Left lung (tissue), 4 donors: ENCODE measurements at regions not wholly inside any gene's neighbourhood (a gene's known extent, or its start where the extent isn't known, plus 50 kb on each side); places are given as distances from the start of the nearest gene placed in this dataset.

Source experiments
- ATAC-seq: fragments of 200-7000 bp; cut with Tn5 transposase; one replicate; pipeline ENCODE4 v1.9.1; 2020; ENCODE audit warnings: moderate library complexity
- DNase-seq, 4 donors: peaks; one replicate each; pipeline ENCODE4 v3.0.0-alpha.2; 2013 to 2020
- H3K27ac ChIP-seq, 2 donors: fragments of 200-600 bp; sonication (generic) in 1 of 2; one replicate each; pipeline versions ENCODE4 v1.5.0 to v1.8.0; 2020 to 2021
- H3K27me3 ChIP-seq, 2 donors: fragments of 200-600 bp; sonication (generic) in 1 of 2; one replicate each; pipeline versions ENCODE4 v1.5.0 to v1.8.0; 2020 to 2021
- H3K36me3 ChIP-seq, 2 donors: fragments of 200-600 bp; sonication (generic) in 1 of 2; one replicate each; pipeline versions ENCODE4 v1.5.0 to v1.8.0; 2020 to 2021
- H3K4me1 ChIP-seq, 2 donors: fragments of 200-600 bp; one replicate each; pipeline ENCODE4 v1.8.0; 2021
- H3K4me3 ChIP-seq, 2 donors: fragments of 200-600 bp; sonication (generic) in 1 of 2; one replicate each; pipeline versions ENCODE4 v1.5.0 to v1.8.0; 2020 to 2021; ENCODE audit warnings: mild to moderate bottlenecking in 1 of 2
- H3K9me3 ChIP-seq, 2 donors: fragments of 200-600 bp; sonication (generic) in 1 of 2; one replicate each; pipeline versions ENCODE4 v1.5.0 to v1.8.0; 2020 to 2021
- CTCF ChIP-seq, 2 donors: fragments of 200-600 bp; sonication (generic) in 1 of 2; IDR thresholded peaks; one replicate each; pipeline versions ENCODE4 v1.5.0 to v1.8.0; 2021; ENCODE audit warnings: antibody characterized with exemption in 2 of 2
- intact Hi-C, 2 donors: fragments of 100-400 bp; cut with DNase I; formaldehyde crosslinking; loops; one replicate each; pipeline versions ENCODE4 v1.11.2 to v1.14.2; 2022
- donor health status: DM: no; HTN: yes; CAD: no.
- donor health status: DM: no; HTN: no; CAD: no.

DNA sequence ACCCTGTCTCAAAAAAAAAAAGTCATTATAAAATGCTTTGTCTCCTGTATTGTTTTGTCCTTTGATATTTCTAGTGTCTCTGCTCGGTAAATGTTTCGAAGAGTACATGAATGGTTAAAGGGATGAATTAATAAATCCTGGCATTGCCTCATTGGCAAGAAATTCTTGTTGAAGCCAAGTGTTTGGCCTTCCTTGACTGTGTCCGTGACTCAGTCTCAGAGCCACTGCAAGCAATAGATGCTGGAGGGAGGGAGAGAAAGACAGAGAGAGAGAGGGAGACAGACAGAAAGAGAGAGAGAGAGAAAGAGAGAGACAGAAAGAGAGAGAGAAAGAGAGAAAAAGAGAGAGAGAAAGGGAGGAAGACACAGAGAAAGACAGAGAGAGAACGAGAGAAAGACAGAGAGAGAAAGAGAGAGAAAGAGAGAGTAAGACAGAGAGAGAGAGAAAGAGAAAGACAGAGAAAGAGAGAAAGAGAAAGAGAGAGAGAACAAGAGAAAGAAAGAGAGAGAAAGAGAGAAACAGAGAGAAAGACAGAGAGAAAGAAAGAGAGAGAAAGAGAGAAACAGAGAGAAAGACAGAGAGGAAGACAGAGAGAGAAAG lies 72.5 kb upstream of the RXRA start:
- Histone ChIP-seq H3K27ac (no peak overlapping the region), H3K36me3 (no peaks in the 10 kb centered on the region), H3K4me1 (no peaks in the 10 kb centered on the region), H3K4me3 (no peak overlapping the region), H3K27me3 (no peaks in the 10 kb centered on the region), H3K9me3 (peaks cover 0 to 2% of the 10 kb centered on the region in 2 donors)
- DNase-seq (no peak), ATAC-seq (no peak)
- TF ChIP-seq CTCF (IDR thresholded peaks at IDR 0.05), result no peak
- intact Hi-C loops, result no loop called here

DNA sequence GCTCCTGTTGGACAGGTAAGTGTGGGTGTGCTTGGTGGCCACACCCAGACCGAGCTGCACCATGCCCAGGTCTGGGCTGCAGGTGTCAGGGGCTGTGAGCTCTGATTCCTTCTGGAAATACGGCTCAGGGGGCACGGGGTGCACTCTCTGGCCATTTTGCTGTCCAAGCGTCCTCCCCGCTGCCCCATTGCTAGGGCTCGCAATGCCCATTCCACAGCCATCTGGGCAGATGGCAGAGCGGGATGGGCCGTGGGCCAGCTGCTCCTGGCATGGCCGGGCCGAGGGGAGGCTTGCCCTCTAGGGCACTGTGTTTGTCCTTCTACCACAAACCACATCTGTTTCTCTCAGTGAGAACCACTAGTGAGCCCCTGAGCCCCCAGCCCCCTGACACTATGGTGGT lies 67.9 kb upstream of the RXRA start:
- no peaks in the 10 kb centered on the region for H3K4me1 ChIP-seq
- no peak overlapping the region for H3K4me3 ChIP-seq
- ATAC-seq (no peak), DNase-seq (peak in 1 of 4 donors; percentile 66)
- peaks cover 0 to 5% of the 10 kb centered on the region in 2 donors for H3K27me3 ChIP-seq
- H3K27ac ChIP-seq, result no peak overlapping the region
- no peak for TF ChIP-seq CTCF (IDR thresholded peaks at IDR 0.05)
- intact Hi-C loops, result no loop called here
- no peaks in the 10 kb centered on the region for H3K36me3 ChIP-seq
- H3K9me3 ChIP-seq, result no peaks in the 10 kb centered on the region

DNA sequence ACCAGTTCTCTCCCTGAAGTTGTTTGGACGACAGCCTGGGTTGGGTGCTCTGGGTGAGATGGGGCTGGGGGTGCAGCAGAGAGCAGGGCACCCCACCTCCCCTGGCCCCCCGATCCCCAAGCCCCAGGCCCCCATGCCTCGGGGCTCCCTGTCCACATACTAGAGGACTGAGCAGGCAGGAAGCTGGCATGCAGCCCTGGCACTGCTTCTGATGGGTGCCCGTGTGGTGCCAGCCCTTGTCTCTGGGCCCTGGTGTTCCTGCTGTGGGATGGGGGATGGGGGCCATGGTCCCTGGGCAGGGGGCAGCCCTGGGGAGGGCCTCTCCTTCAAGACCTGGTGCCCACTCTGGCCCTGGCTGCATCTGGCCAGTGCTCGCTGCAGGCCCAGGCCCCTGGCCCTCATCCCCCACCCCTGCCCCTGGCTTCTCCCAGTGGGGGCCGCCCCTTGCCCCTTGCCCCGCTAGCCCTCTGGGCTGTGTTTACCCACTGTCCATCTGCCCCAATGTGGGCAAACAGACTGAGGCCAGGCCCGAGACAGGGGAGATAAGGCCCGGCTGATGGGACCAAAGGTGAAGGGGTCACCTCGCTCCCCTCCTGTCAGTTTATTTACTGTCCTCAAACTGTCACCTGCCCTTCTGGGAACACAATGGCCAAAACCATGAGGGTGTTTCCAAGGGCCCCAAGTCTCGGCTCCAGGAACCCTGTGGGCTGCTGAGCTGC lies 67.3 kb upstream of the RXRA start:
- Histone ChIP-seq H3K4me1 (no peaks in the 10 kb centered on the region), H3K27ac (no peak overlapping the region), H3K4me3 (no peak overlapping the region), H3K27me3 (peaks cover 0 to 11% of the 10 kb centered on the region in 2 donors), H3K9me3 (no peaks in the 10 kb centered on the region), H3K36me3 (no peaks in the 10 kb centered on the region)
- DNase-seq (peak in 1 of 4 donors; percentile 61), ATAC-seq (no peak)
- intact Hi-C loops, result no loop called here
- no peak for TF ChIP-seq CTCF (IDR thresholded peaks at IDR 0.05)

DNA sequence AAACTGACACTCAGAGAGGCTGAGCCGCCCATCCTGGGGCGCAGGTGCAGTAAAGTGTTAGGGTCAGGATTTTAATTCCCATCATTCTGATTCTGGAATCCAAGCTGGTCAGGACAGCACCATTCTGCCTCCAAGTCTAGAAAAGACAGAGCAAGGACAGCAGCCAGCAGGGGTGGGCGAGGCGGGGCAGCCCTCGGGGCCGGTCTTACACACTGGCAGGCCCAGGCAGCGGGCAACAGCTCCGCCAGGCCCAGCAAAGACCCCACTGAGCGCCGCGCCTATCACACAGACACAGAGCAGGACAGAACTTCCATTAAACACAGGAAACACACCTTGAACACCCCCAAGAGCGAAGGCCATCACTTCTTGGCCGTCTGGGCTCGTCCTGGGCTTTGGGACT lies 66.5 kb upstream of the RXRA start:
- DNase-seq (peak in 1 of 4 donors; percentile 47), ATAC-seq (no peak)
- intact Hi-C loops, result no loop called here

More for the DNA sequence above, 66.5 kb upstream of the RXRA start:
- H3K27me3 ChIP-seq, result peaks cover 0 to 19% of the 10 kb centered on the region in 2 donors
- TF ChIP-seq CTCF (IDR thresholded peaks at IDR 0.05), result no peak
- H3K36me3 ChIP-seq, result no peaks in the 10 kb centered on the region
- H3K4me1 ChIP-seq, result no peaks in the 10 kb centered on the region
- no peak overlapping the region for H3K27ac ChIP-seq
- H3K9me3 ChIP-seq, result no peaks in the 10 kb centered on the region
- H3K4me3 ChIP-seq, result no peak overlapping the region
